CD4-positive, alpha-beta T cell (primary cell): ENCODE measurements at regions not wholly inside any gene's neighbourhood (a gene's known extent, or its start where the extent isn't known, plus 50 kb on each side); places are given as distances from the start of the nearest gene placed in this dataset.

Experiments
- ATAC-seq: fragments of 200-7000 bp; cut with Tn5 transposase; one replicate; pipeline ENCODE4 v1.10.0; 2022; ENCODE audit warnings: mild to moderate bottlenecking; ENCODE audit not compliant: poor library complexity
- CTCF ChIA-PET: fragments of 350-600 bp; sonication (Branson Sonifier 250); formaldehyde crosslinking; loops from one replicate; lab custom pipeline; 2021; ENCODE audit warnings: antibody characterized with exemption, inconsistent platforms; lab: Charles Lee
- POLR2A ChIA-PET: fragments of 350-600 bp; sonication (Branson Sonifier 250); formaldehyde crosslinking; loops from one replicate; lab custom pipeline; 2021; ENCODE audit warnings: antibody characterized with exemption, inconsistent platforms; lab: Charles Lee
- DNase-seq, 14 experiments: peaks; one replicate each; pipeline ENCODE4 v3.0.0-alpha.2; 2013 to 2020; ENCODE audit warnings: mixed read lengths in 2 of 14
- H3K27ac ChIP-seq, 2 donors: one replicate each; pipeline versions ENCODE4 v1.5.1 to v1.7.0; 2013; ENCODE audit warnings: low read length in 2 of 2, low read depth in 1 of 2, mild to moderate bottlenecking in 1 of 2
- H3K27me3 ChIP-seq, 2 experiments: 1 replicate in 1 of 2; 2 replicates in 1 of 2; pipeline versions ENCODE4 v1.6.1 to v1.7.0; 2013; ENCODE audit warnings: low read length in 2 of 2, control low read depth in 1 of 2, mild to moderate bottlenecking in 1 of 2, moderate library complexity in 1 of 2; ENCODE audit not compliant: insufficient read depth in 2 of 2, control insufficient read depth in 1 of 2
- H3K36me3 ChIP-seq: one replicate; pipeline ENCODE4 v1.6.1; 2013; ENCODE audit warnings: low read length, control low read depth; ENCODE audit not compliant: insufficient read depth
- H3K4me1 ChIP-seq: one replicate; pipeline ENCODE4 v1.6.1; 2013; ENCODE audit warnings: low read length, control low read depth; ENCODE audit not compliant: insufficient read depth
- H3K4me3 ChIP-seq: one replicate; pipeline ENCODE4 v1.5.1; 2013; ENCODE audit warnings: mild to moderate bottlenecking, low read length, moderate library complexity
- H3K9me3 ChIP-seq, 2 experiments: 1 replicate in 1 of 2; 2 replicates in 1 of 2; pipeline versions ENCODE4 v1.6.1 to v1.7.0; 2013; ENCODE audit warnings: low read length in 2 of 2, mild to moderate bottlenecking in 2 of 2, control low read depth in 1 of 2, moderate library complexity in 1 of 2; ENCODE audit not compliant: control insufficient read depth in 1 of 2, insufficient read depth in 1 of 2
- H3K27ac Mint-ChIP-seq: one replicate; pipeline ENCODE4 v1.8.0; 2020; ENCODE audit warnings: mixed read lengths
- H3K27me3 Mint-ChIP-seq: one replicate; pipeline ENCODE4 v1.8.0; 2021; ENCODE audit warnings: mixed read lengths
- H3K36me3 Mint-ChIP-seq: one replicate; pipeline ENCODE4 v1.8.0; 2021; ENCODE audit warnings: low read depth, mixed read lengths
- H3K4me1 Mint-ChIP-seq: one replicate; pipeline ENCODE4 v1.8.0; 2021; ENCODE audit warnings: low read depth, mixed read lengths
- H3K4me3 Mint-ChIP-seq: one replicate; pipeline ENCODE4 v1.8.0; 2020; ENCODE audit warnings: mild to moderate bottlenecking, mixed read lengths
- H3K9me3 Mint-ChIP-seq: one replicate; pipeline ENCODE4 v1.8.0; 2020; ENCODE audit warnings: mixed read lengths
- intact Hi-C, 2 experiments: fragments of 100-400 bp; cut with DNase I in 1 of 2; cut with micrococcal nuclease in 1 of 2; formaldehyde crosslinking; loops; one replicate each; pipeline versions ENCODE4 v1.15.1 to v1.9.0; 2023 to 2025; cut with DNase I, micrococcal nuclease
- TF ChIP-seq, protein P1 (sequence below): fragments of 200-600 bp; IDR thresholded peaks from one replicate; pipeline ENCODE4 v1.8.0; 2022; ENCODE audit warnings: antibody characterized with exemption, mild to moderate bottlenecking

- H3K9me3 Mint-ChIP-seq = no peaks in the 10 kb centered on the region
- ChIA-PET CTCF (no interaction called here), POLR2A (no interaction called here)
- Histone ChIP-seq H3K27ac (no peak overlapping the region), H3K27me3 (no peaks in the 10 kb centered on the region), H3K36me3 (no peaks in the 10 kb centered on the region), H3K4me3 (no peak overlapping the region), H3K9me3 (no peaks in the 10 kb centered on the region), H3K4me1 (no peaks in the 10 kb centered on the region)
- no peaks in the 10 kb centered on the region for H3K36me3 Mint-ChIP-seq
- H3K4me3 Mint-ChIP-seq = no peak overlapping the region
- ATAC-seq (no peak), DNase-seq (no peak)
- intact Hi-C loops = no loop called here
- H3K27ac Mint-ChIP-seq = no peak overlapping the region
- H3K27me3 Mint-ChIP-seq = no peaks in the 10 kb centered on the region
- TF ChIP-seq, protein P1, sequence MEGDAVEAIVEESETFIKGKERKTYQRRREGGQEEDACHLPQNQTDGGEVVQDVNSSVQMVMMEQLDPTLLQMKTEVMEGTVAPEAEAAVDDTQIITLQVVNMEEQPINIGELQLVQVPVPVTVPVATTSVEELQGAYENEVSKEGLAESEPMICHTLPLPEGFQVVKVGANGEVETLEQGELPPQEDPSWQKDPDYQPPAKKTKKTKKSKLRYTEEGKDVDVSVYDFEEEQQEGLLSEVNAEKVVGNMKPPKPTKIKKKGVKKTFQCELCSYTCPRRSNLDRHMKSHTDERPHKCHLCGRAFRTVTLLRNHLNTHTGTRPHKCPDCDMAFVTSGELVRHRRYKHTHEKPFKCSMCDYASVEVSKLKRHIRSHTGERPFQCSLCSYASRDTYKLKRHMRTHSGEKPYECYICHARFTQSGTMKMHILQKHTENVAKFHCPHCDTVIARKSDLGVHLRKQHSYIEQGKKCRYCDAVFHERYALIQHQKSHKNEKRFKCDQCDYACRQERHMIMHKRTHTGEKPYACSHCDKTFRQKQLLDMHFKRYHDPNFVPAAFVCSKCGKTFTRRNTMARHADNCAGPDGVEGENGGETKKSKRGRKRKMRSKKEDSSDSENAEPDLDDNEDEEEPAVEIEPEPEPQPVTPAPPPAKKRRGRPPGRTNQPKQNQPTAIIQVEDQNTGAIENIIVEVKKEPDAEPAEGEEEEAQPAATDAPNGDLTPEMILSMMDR = no peak
- no peaks in the 10 kb centered on the region for H3K4me1 Mint-ChIP-seq
Observed at GRCh38 chr3:66625505-66626216, 124.8 kb upstream of the LRIG1 start.

- ATAC-seq (no peak), DNase-seq (no peak)
- intact Hi-C loops = no loop called here
- H3K4me3 ChIP-seq = no peak overlapping the region
- Mint-ChIP-seq H3K36me3 (no peaks in the 10 kb centered on the region), H3K4me1 (no peaks in the 10 kb centered on the region), H3K9me3 (no peaks in the 10 kb centered on the region), H3K27me3 (no peaks in the 10 kb centered on the region), H3K27ac (no peak overlapping the region), H3K4me3 (no peak overlapping the region)
- ChIA-PET CTCF (interaction anchor here (0.6 kb wide), 1 partner anchor 47 kb away, joined by 5 read pairs; no protein-coding TSS in a partner anchor), POLR2A (no interaction called here)
- no peak overlapping the region for H3K27ac ChIP-seq
- TF ChIP-seq, protein P1 = no peak
- no peaks in the 10 kb centered on the region for H3K36me3 ChIP-seq
- H3K9me3 ChIP-seq = no peaks in the 10 kb centered on the region
- H3K4me1 ChIP-seq = no peaks in the 10 kb centered on the region
- no peaks in the 10 kb centered on the region for H3K27me3 ChIP-seq
Observed at GRCh38 chr3:66629150-66629981, 128.5 kb upstream of the LRIG1 start.

DNA sequence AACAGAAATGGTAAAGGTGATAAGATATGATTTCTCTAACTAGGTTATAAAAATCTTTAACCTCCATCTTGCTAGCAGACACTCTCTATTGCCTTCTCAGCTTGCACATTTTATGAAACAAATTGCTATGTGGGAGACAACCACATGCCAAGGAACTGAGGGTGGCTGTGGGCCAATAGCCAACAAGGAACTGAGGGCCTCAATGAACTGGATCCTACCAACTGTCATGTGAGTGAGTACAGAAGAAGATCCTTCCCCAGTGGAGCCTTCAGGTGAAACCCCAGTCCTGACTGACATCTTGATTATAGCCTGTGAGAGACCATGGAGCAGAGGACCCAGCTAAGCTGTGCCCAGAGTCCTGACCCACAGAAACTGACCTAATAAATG is 129.2 kb upstream of the LRIG1 start:
- H3K27ac Mint-ChIP-seq = no peak overlapping the region

More for the DNA sequence above, 129.2 kb upstream of the LRIG1 start:
- H3K4me3 ChIP-seq = no peak overlapping the region
- Mint-ChIP-seq H3K9me3 (no peaks in the 10 kb centered on the region), H3K36me3 (no peaks in the 10 kb centered on the region), H3K27me3 (no peaks in the 10 kb centered on the region), H3K4me1 (no peaks in the 10 kb centered on the region), H3K4me3 (no peak overlapping the region)
- ATAC-seq (no peak), DNase-seq (no peak)
- H3K27me3 ChIP-seq = no peaks in the 10 kb centered on the region
- H3K4me1 ChIP-seq = no peaks in the 10 kb centered on the region
- H3K36me3 ChIP-seq = no peaks in the 10 kb centered on the region
- TF ChIP-seq, protein P1 = no peak
- POLR2A ChIA-PET = no interaction called here
- H3K27ac ChIP-seq = no peak overlapping the region
- intact Hi-C loops = no loop called here
- H3K9me3 ChIP-seq = no peaks in the 10 kb centered on the region
- CTCF ChIA-PET = no interaction called here
